ENCODE measurements at regions not wholly inside any gene's neighbourhood (a gene's known extent, or its start where the extent isn't known, plus 50 kb on each side); places are given as distances from the start of the nearest gene placed in this dataset.

- peak overlapping the region in 2 of 3 donors; percentile 49 to 67 for H3K27ac ChIP-seq
- TF ChIP-seq CTCF (IDR thresholded peaks at IDR 0.05) (no peak), POLR2A (IDR thresholded peaks at IDR 0.05) (no peak)
- DNase-seq (peak in 1 of 3 donors; percentile 29), ATAC-seq (peak; percentile 18 to 67 (median 43))
- H3K36me3 ChIP-seq: no peaks in the 10 kb centered on the region
- no peak overlapping the region for H3K4me3 ChIP-seq
- WGBS (ENCODE audit: insufficient coverage, low coverage, low lambda C conversion rate, missing lambda C conversion rate): 30% methylated on average over 8 of the region's 8 CpGs
- H3K27me3 ChIP-seq: no peaks in the 10 kb centered on the region
- no peaks in the 10 kb centered on the region for H3K9me3 ChIP-seq
- intact Hi-C loops (cut with DNase I): no loop called here
- H3K4me1 ChIP-seq: peaks cover 0 to 49% (median 11%) of the 10 kb centered on the region in 4 donors
These were observed 107.3 kb downstream of the AHR start for GRCh38 chr7:17405786-17406185.

- H3K27me3 ChIP-seq: no peaks in the 10 kb centered on the region
- WGBS (ENCODE audit: insufficient coverage, low coverage, low lambda C conversion rate, missing lambda C conversion rate): 19% methylated on average over 3 of the region's 3 CpGs
- H3K9me3 ChIP-seq: no peaks in the 10 kb centered on the region
- H3K4me1 ChIP-seq: peaks cover 0 to 49% (median 11%) of the 10 kb centered on the region in 4 donors
- ATAC-seq (peak in 1 of 4 donors; percentile 11), DNase-seq (no peak)
- no peak overlapping the region for H3K4me3 ChIP-seq
- intact Hi-C loops (cut with DNase I): no loop called here
- no peaks in the 10 kb centered on the region for H3K36me3 ChIP-seq
- H3K27ac ChIP-seq: peak overlapping the region in 2 of 3 donors; percentile 49 to 67
- TF ChIP-seq CTCF (IDR thresholded peaks at IDR 0.05) (no peak), POLR2A (IDR thresholded peaks at IDR 0.05) (no peak)
These were observed 108.3 kb downstream of the AHR start for GRCh38 chr7:17406738-17407137.

DNA sequence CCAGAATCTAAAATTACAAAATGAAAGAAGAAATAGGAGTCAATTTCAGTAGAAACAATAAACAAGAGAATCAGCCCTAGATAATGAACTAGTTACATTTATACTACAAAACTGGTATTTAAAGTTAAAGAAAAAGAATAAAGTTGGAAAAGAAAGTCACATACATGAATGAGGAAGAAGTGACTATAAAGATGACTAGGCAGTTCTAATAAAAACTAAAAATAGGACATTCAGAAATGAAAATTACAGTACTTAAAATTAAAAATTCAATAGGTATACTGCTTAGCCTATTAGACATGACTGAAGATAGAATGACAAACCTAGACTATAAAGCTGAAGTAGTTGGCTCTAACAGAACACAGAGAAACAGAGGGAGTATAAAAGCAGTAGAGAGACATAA lies 108.8 kb downstream of the AHR start:
- intact Hi-C loops (cut with DNase I): no loop called here
- DNase-seq (no peak), ATAC-seq (no peak)
- Histone ChIP-seq H3K36me3 (no peaks in the 10 kb centered on the region), H3K27me3 (no peaks in the 10 kb centered on the region), H3K4me1 (peaks cover 0 to 49% (median 11%) of the 10 kb centered on the region in 4 donors), H3K27ac (peak overlapping the region; percentile 49 to 71 (median 67)), H3K9me3 (no peaks in the 10 kb centered on the region), H3K4me3 (no peak overlapping the region)
- TF ChIP-seq POLR2A (IDR thresholded peaks at IDR 0.05): no peak
- no peak for TF ChIP-seq CTCF (IDR thresholded peaks at IDR 0.05)

DNA sequence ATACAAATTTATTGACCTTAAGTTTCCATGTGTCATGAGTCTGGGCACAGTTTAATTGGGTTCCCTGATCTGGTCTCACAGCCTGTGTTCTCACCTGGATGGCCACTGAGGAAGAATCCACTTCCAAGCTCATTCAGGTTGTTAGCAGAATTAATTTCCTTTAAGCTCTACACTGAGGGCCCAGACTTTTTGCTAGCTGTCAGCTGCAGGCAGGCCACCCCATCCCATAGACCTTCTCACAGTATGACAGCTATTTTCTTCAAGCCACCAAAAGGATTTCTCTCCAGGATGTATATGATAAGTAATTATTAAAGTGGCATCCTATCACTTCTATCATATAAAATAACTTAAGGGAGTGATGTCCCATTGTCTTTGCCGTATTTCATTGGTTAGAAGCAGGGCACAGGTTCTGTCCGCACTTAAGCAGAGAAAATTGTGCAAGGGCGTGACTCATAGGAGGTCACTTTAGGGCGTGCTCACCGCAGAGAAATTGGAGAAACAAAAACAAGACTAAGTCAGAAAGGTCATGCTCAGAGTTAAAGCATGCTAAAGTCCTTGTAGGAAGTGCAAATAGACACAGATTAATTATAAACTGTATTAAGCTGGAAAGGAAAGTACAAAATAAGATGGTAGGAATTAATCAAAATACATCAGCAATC lies 109.9 kb downstream of the AHR start:
- H3K4me3 ChIP-seq: no peak overlapping the region
- ATAC-seq: peak; percentile 87 to 99 (median 94)
- no peaks in the 10 kb centered on the region for H3K36me3 ChIP-seq
- WGBS (ENCODE audit: insufficient coverage, low coverage, low lambda C conversion rate, missing lambda C conversion rate): 9% methylated on average over 5 of the region's 5 CpGs
- H3K27ac ChIP-seq: peak overlapping the region; percentile 49 to 71 (median 67)
- DNase-seq: peak; percentile 52 to 83 (median 66)
- peaks cover 0 to 44% (median 7%) of the 10 kb centered on the region in 4 donors for H3K4me1 ChIP-seq
- H3K27me3 ChIP-seq: no peaks in the 10 kb centered on the region
- intact Hi-C loops (cut with DNase I): no loop called here
- TF ChIP-seq CTCF (IDR thresholded peaks at IDR 0.05) (no peak), POLR2A (IDR thresholded peaks at IDR 0.05) (no peak)
- H3K9me3 ChIP-seq: no peaks in the 10 kb centered on the region

Data from right lobe of liver (tissue), 6 donors.